ENCODE measurements at regions not wholly inside any gene's neighbourhood (a gene's known extent, or its start where the extent isn't known, plus 50 kb on each side); places are given as distances from the start of the nearest gene placed in this dataset.

DNA sequence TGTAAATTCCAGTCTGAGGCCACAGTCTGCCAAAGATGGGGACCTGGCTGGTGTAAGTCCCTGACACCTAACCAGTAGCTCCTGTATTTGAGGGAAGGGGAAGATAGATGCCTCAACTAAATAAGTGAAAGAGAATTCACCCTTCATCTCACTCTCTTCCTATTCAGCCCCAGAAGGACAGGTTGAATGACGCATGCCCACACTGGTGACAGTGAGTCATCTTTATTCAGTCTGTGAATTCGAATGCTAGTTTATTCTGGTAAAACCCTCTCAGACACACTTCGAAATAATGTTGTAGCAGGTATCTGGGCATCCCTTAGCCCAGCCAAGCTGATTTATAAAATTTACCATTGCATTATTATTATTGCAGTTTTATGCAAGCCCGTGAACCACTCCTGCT is 617.0 kb upstream of the PRMT6 start:
- dilution Hi-C loops (cut with MboI; ENCODE audit: extremely low pct_ligation_motif_present, low sequenced_read_pairs), result no loop called here

More for the DNA sequence above, 617.0 kb upstream of the PRMT6 start:
- TF ChIP-seq FOS (IDR thresholded peaks at IDR 0.05; ENCODE audit: borderline replicate concordance, insufficient read depth, low read length) (no peak), MYC (IDR thresholded peaks at IDR 0.05; ENCODE audit: low read depth, low read length) (no peak), POLR2AphosphoS5 (IDR thresholded peaks at IDR 0.05; ENCODE audit: insufficient read depth, low read depth, low read length) (no peak), EZH2 (IDR thresholded peaks at IDR 0.05; ENCODE audit: borderline replicate concordance, low read depth, low read length, severe bottlenecking) (no peak), GATA2 (IDR thresholded peaks at IDR 0.05; ENCODE audit: insufficient read depth, insufficient read length, low read depth, low read length) (no peak), JUN (IDR thresholded peaks at IDR 0.05; ENCODE audit: borderline replicate concordance, insufficient read depth, insufficient read length, low read depth) (no peak), MAX (IDR thresholded peaks at IDR 0.05; ENCODE audit: insufficient read depth, insufficient read length) (no peak), POLR2A (IDR thresholded peaks at IDR 0.05; ENCODE audit: low read depth, low read length) (no peak)
- TF ChIP-seq, protein P1, sequence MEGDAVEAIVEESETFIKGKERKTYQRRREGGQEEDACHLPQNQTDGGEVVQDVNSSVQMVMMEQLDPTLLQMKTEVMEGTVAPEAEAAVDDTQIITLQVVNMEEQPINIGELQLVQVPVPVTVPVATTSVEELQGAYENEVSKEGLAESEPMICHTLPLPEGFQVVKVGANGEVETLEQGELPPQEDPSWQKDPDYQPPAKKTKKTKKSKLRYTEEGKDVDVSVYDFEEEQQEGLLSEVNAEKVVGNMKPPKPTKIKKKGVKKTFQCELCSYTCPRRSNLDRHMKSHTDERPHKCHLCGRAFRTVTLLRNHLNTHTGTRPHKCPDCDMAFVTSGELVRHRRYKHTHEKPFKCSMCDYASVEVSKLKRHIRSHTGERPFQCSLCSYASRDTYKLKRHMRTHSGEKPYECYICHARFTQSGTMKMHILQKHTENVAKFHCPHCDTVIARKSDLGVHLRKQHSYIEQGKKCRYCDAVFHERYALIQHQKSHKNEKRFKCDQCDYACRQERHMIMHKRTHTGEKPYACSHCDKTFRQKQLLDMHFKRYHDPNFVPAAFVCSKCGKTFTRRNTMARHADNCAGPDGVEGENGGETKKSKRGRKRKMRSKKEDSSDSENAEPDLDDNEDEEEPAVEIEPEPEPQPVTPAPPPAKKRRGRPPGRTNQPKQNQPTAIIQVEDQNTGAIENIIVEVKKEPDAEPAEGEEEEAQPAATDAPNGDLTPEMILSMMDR (IDR thresholded peaks at IDR 0.05; ENCODE audit: extremely low read depth in 1 of 2, insufficient read depth in 1 of 2, low read depth in 1 of 2, low read length in 2 of 2), result no peak
- DNase-seq (ENCODE audit: low read depth, low spot score), result no peak
- intact Hi-C loops (cut with micrococcal nuclease), result no loop called here
- POLR2A ChIA-PET, result no interaction called here
- Histone ChIP-seq H3K9ac (replicated peaks; ENCODE audit: extremely low read depth, insufficient read depth, low read length) (no peak overlapping the region), H3K4me2 (ENCODE audit: insufficient read depth, low read length) (no peak overlapping the region), H3K36me3 (ENCODE audit: control insufficient read depth in 2 of 2, extremely low read depth in 1 of 2, insufficient read depth in 2 of 2, low read length in 2 of 2) (no peaks in the 10 kb centered on the region), H3K79me2 (ENCODE audit: control insufficient read depth, insufficient read depth, low read length) (no peaks in the 10 kb centered on the region), H3K4me3 (replicated peaks in 1 of 3; ENCODE audit: insufficient read depth in 1 of 3, low read depth in 1 of 3, low read length in 3 of 3) (no peak overlapping the region), H3K9me1 (replicated peaks; ENCODE audit: control insufficient read depth, extremely low read depth, insufficient read depth, low read length) (no peaks in the 10 kb centered on the region), H3K4me1 (ENCODE audit: control insufficient read depth, extremely low read depth, insufficient read depth, low read length) (no peaks in the 10 kb centered on the region), H3K9me3 (replicated peaks; ENCODE audit: control insufficient read depth, insufficient read depth, low read length) (peaks cover 2% of the 10 kb centered on the region), H3K27me3 (ENCODE audit: control insufficient read depth in 2 of 2, insufficient read depth in 2 of 2, low read length in 2 of 2) (no peaks in the 10 kb centered on the region), H3K27ac (ENCODE audit: insufficient read depth, low read depth, low read length) (no peak overlapping the region), H2AFZ (ENCODE audit: low read depth, low read length) (no peak overlapping the region), H4K20me1 (replicated peaks; ENCODE audit: control insufficient read depth, extremely low read depth, insufficient read depth, low read length) (no peaks in the 10 kb centered on the region)
- CTCF ChIA-PET, result no interaction called here
- BruUV-seq (replicated peaks), result no TSS peak
- no peak for FAIRE-seq

Measured in endothelial cell of umbilical vein (primary cell).